ENCODE measurements at regions not wholly inside any gene's neighbourhood (a gene's known extent, or its start where the extent isn't known, plus 50 kb on each side); places are given as distances from the start of the nearest gene placed in this dataset.

- no peak for ATAC-seq
These were observed 389.1 kb downstream of the GRIN2B start for GRCh38 chr12:13592063-13592942.

GRCh38 chr12:13591488-13591887 lies 389.9 kb downstream of the GRIN2B start:
- ATAC-seq: no peak

- ATAC-seq: no peak
These were observed 390.3 kb downstream of the GRIN2B start for GRCh38 chr12:13591059-13591458.

GRCh38 chr12:13588574-13588973 lies 392.0 kb downstream of the EMP1 start:
- ATAC-seq: no peak

GRCh38 chr12:13587721-13588390 lies 391.3 kb downstream of the EMP1 start:
- ATAC-seq: no peak

- no peak for ATAC-seq
These were observed 389.8 kb downstream of the EMP1 start for GRCh38 chr12:13586361-13586760.

GRCh38 chr12:13584541-13584940 lies 388.0 kb downstream of the EMP1 start:
- ATAC-seq: no peak

GRCh38 chr12:13583630-13584029 lies 387.1 kb downstream of the EMP1 start:
- ATAC-seq: no peak

GRCh38 chr12:13582421-13582820 lies 385.9 kb downstream of the EMP1 start:
- ATAC-seq: no peak

GRCh38 chr12:13581031-13581430 lies 384.5 kb downstream of the EMP1 start:
- ATAC-seq: no peak

GRCh38 chr12:13580206-13580605 lies 383.7 kb downstream of the EMP1 start:
- no peak for ATAC-seq

- ATAC-seq: no peak
These were observed 380.5 kb downstream of the EMP1 start for GRCh38 chr12:13576935-13577500.

- ATAC-seq: no peak
These were observed 377.3 kb downstream of the EMP1 start for GRCh38 chr12:13573698-13574321.

GRCh38 chr12:13571035-13571434 lies 374.5 kb downstream of the EMP1 start:
- ATAC-seq: no peak

GRCh38 chr12:13570005-13570694 lies 373.6 kb downstream of the EMP1 start:
- no peak for ATAC-seq

- no peak for ATAC-seq
These were observed 369.8 kb downstream of the EMP1 start for GRCh38 chr12:13566292-13566691.

GRCh38 chr12:13564266-13564810 lies 367.8 kb downstream of the EMP1 start:
- ATAC-seq: no peak

GRCh38 chr12:13563743-13564125 lies 367.2 kb downstream of the EMP1 start:
- no peak for ATAC-seq

GRCh38 chr12:13562915-13563742 lies 366.6 kb downstream of the EMP1 start:
- ATAC-seq: no peak

- ATAC-seq: no peak
These were observed 365.4 kb downstream of the EMP1 start for GRCh38 chr12:13561923-13562322.

- no peak for ATAC-seq
These were observed 362.9 kb downstream of the EMP1 start for GRCh38 chr12:13559318-13559978.
